ENCODE measurements at regions not wholly inside any gene's neighbourhood (a gene's known extent, or its start where the extent isn't known, plus 50 kb on each side); places are given as distances from the start of the nearest gene placed in this dataset.
A peak's percentile ranks its signal among the peaks of the same experiment; 100 is the strongest.

- no peak for TF ChIP-seq ETS1 (IDR thresholded peaks at IDR 0.05)
- no peak for TF ChIP-seq ZNF114 (CRISPR knock-in tag; IDR thresholded peaks at IDR 0.05)
- TF ChIP-seq STAT1 (IDR thresholded peaks at IDR 0.05; ENCODE audit: unreplicated experiment), result no peak
- TF ChIP-seq EZH2phosphoT487 (IDR thresholded peaks at IDR 0.05; ENCODE audit: unreplicated experiment), result no peak
- no peak for TF ChIP-seq CTCF (conservative IDR thresholded peaks at IDR 0.05; ENCODE audit: low read depth in 2 of 2)
Observed at GRCh38 chr3:145671121-145671520, 489.9 kb downstream of the PLOD2 start (continued).

GRCh38 chr3:145673838-145674237 lies 487.1 kb downstream of the PLOD2 start:
- peak overlapping the region; percentile 48 for H2AFZ ChIP-seq
- H3K79me2 ChIP-seq (replicated peaks; ENCODE audit: insufficient read depth), result no peaks in the 10 kb centered on the region
- no peak overlapping the region for H3K4me3 Mint-ChIP-seq
- no peak for DNase-seq (ENCODE audit: low spot score)
- H3F3A ChIP-seq (replicated peaks; ENCODE audit: low read depth), result no peaks in the 10 kb centered on the region
- H4K20me1 ChIP-seq (replicated peaks; ENCODE audit: insufficient read depth), result no peaks in the 10 kb centered on the region
- no peaks in the 10 kb centered on the region for H3K9me3 Mint-ChIP-seq
- no peak overlapping the region for H3K4me2 ChIP-seq
- H3K4me1 ChIP-seq (ENCODE audit: insufficient read depth), result no peaks in the 10 kb centered on the region; the same call in 1 of the 2 replicates
- no peak overlapping the region for H3K4me3 ChIP-seq
- H3K27ac Mint-ChIP-seq, result no peak overlapping the region; the same call in 1 of the 2 replicates
- H3K27me3 Mint-ChIP-seq (ENCODE audit: insufficient read depth, low read depth, poor library complexity), result no peaks in the 10 kb centered on the region
- H3K27ac ChIP-seq (ENCODE audit: low read depth), result no peak overlapping the region
- peaks cover 3% of the 10 kb centered on the region; the same call in 2 of the 3 replicates for H3K4me1 Mint-ChIP-seq
- H3K27me3 ChIP-seq (ENCODE audit: insufficient read depth), result no peaks in the 10 kb centered on the region
- TF ChIP-seq ZNF114 (CRISPR knock-in tag; IDR thresholded peaks at IDR 0.05) (no peak), ZNF331 (CRISPR knock-in tag; IDR thresholded peaks at IDR 0.05; ENCODE audit: low read depth) (no peak), REST (IDR thresholded peaks at IDR 0.05; ENCODE audit: unreplicated experiment) (no peak), JUNB (IDR thresholded peaks at IDR 0.05; ENCODE audit: unreplicated experiment) (no peak)
- no peaks in the 10 kb centered on the region for H3K36me3 Mint-ChIP-seq (ENCODE audit: low read depth)
- H3K9me2 ChIP-seq (ENCODE audit: insufficient read depth), result 0 out of 2 replicates have a peak, but pooled peaks cover 3% of the 10 kb centered on the region
- no peaks in the 10 kb centered on the region for H3K36me3 ChIP-seq (ENCODE audit: insufficient read depth)
- ATAC-seq, result no peak
